PC-3 (cell line): ENCODE measurements at regions not wholly inside any gene's neighbourhood (a gene's known extent, or its start where the extent isn't known, plus 50 kb on each side); places are given as distances from the start of the nearest gene placed in this dataset.

Experiments used
- CTCF ChIP-seq: fragments of 300-600 bp; sonication (generic); conservative IDR thresholded peaks from 2 replicates; pipeline ENCODE4 v1.5.1; 2017; ENCODE audit warnings: antibody characterized with exemption, low read depth, mild to moderate bottlenecking, low read length
- EZH2 ChIP-seq: fragments of 300-600 bp; sonication (generic); IDR thresholded peaks from one replicate; pipeline ENCODE4 v1.6.1; 2017; ENCODE audit warnings: antibody characterized with exemption, mild to moderate bottlenecking, low read length; ENCODE audit not compliant: unreplicated experiment
- EZH2phosphoT487 ChIP-seq: fragments of 300-600 bp; sonication (generic); IDR thresholded peaks from 2 replicates; pipeline ENCODE4 v1.6.1; 2018; ENCODE audit warnings: mild to moderate bottlenecking, antibody characterized with exemption, low read length, borderline replicate concordance

DNA sequence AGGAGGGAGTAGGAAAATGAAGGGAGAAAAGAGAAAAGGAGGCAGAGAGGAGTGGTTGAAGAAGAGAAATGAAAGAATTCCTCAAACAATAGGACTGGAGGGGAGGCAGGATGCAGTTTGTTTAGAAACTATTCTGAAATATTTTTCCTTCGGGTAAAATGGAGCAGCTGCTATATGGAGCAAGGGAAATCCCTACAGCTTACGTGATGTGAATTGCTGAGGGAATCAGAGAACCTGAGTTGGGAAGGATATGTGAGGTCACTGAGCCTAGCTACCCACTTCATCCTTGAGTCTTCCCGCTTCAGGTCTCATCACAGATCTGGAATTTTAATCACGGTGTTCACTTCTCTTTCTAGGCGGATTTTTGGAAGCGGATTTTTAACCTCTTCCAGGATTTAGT lies 204.3 kb downstream of the ERCC6L2 start:
- TF ChIP-seq CTCF (no peak), EZH2 (no peak), EZH2phosphoT487 (no peak)
